A673 (cell line): ENCODE measurements at regions not wholly inside any gene's neighbourhood (a gene's known extent, or its start where the extent isn't known, plus 50 kb on each side); places are given as distances from the start of the nearest gene placed in this dataset.

Experiments used
- CTCF ChIP-seq: fragments of 300-800, 200-600 bp; sonication (generic); conservative IDR thresholded peaks from 2 replicates; pipeline ENCODE4 v1.5.1; 2017; ENCODE audit warnings: low read depth, mild to moderate bottlenecking, antibody characterized with exemption, low read length, moderate library complexity, mixed read lengths
- EZH2 ChIP-seq: fragments of 200-600 bp; sonication (generic); IDR thresholded peaks from 2 replicates; pipeline ENCODE4 v1.6.1; 2017; ENCODE audit warnings: borderline replicate concordance, low read depth, mild to moderate bottlenecking, mixed read lengths, antibody characterized with exemption, low read length; ENCODE audit not compliant: poor library complexity, severe bottlenecking

DNA sequence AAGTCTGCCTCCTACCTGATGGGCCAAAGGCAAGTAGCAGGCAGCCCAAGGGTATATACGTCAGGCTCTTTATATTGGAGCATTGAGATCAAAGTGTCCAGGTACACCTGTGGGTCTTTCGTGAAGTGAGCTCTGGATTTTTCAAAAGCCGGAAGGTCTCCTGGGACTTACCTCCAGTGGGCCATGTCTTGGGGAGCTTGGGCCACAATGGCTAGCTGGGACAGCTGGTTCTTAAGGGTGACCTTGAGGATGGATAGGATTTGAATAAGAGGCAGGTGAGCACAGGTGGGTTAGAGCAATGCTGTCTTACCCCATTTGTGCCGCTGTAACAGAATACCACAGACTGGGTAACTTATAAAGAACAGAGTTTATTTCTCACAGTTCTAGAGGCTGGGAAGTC is 153.4 kb downstream of the CDC5L start:
- TF ChIP-seq CTCF (no peak), EZH2 (no peak)
